Kasumi-1 (cell line): ENCODE measurements at regions not wholly inside any gene's neighbourhood (a gene's known extent, or its start where the extent isn't known, plus 50 kb on each side); places are given as distances from the start of the nearest gene placed in this dataset.

ENCODE experiments used
- DNase-seq, 2 experiments: peaks; one replicate each; lab custom pipeline; 2025; lab: John Stamatoyannopoulos, UW

GRCh38 chr1:23615423-23615822 is 56.1 kb upstream of the ID3 start:
- no peak for DNase-seq

GRCh38 chr1:23614032-23614660 is 54.8 kb upstream of the ID3 start:
- DNase-seq, result no peak

GRCh38 chr1:23613191-23614031 is 54.1 kb upstream of the ID3 start:
- DNase-seq, result no peak

GRCh38 chr1:23611601-23612327 is 52.5 kb upstream of the ID3 start:
- DNase-seq, result no peak

GRCh38 chr1:23610677-23611076 is 51.4 kb upstream of the ID3 start:
- no peak for DNase-seq

GRCh38 chr1:23609971-23610370 is 50.7 kb upstream of the ID3 start:
- DNase-seq, result no peak
